Adrenal gland (tissue), 5 donors: ENCODE measurements at regions not wholly inside any gene's neighbourhood (a gene's known extent, or its start where the extent isn't known, plus 50 kb on each side); places are given as distances from the start of the nearest gene placed in this dataset.
"Not testable (repeated sequence)": the region's sequence is repeated elsewhere in the genome, so short reads cannot be mapped to it uniquely, and the experiment has no call there.

Source experiments
- CTCF ChIP-seq, 6 experiments: fragments of 450-650 bp in 4 of 6; fragments of 200-600 bp in 2 of 6; sonication (generic) in 1 of 6; IDR thresholded peaks; 1 replicate in 5 of 6; 2 replicates in 1 of 6; pipeline versions ENCODE4 v1.5.1 to v1.8.0; 2016 to 2021; ENCODE audit warnings: antibody characterized with exemption in 6 of 6, mild to moderate bottlenecking in 2 of 6, moderate library complexity in 1 of 6
- POLR2A ChIP-seq, 2 donors: fragments of 450-650 bp; IDR thresholded peaks; one replicate each; pipeline ENCODE4 v1.6.1; 2017; ENCODE audit warnings: antibody characterized with exemption in 2 of 2, mild to moderate bottlenecking in 2 of 2, moderate library complexity in 1 of 2
- donor health status: DM: no; HTN: no; CAD: no.

- TF ChIP-seq CTCF, POLR2A (IDR thresholded peaks at IDR 0.05): not testable (repeated sequence)
These were observed 157.1 kb downstream of the CCDC74A start for GRCh38 chr2:131684631-131685316.
